AML-193 (cell line): ENCODE measurements at regions not wholly inside any gene's neighbourhood (a gene's known extent, or its start where the extent isn't known, plus 50 kb on each side); places are given as distances from the start of the nearest gene placed in this dataset.
"Not testable (repeated sequence)": the region's sequence is repeated elsewhere in the genome, so short reads cannot be mapped to it uniquely, and the experiment has no call there.

ENCODE experiments used
- DNase-seq, 2 experiments: peaks; one replicate each; lab custom pipeline; 2025; lab: John Stamatoyannopoulos, UW

DNA sequence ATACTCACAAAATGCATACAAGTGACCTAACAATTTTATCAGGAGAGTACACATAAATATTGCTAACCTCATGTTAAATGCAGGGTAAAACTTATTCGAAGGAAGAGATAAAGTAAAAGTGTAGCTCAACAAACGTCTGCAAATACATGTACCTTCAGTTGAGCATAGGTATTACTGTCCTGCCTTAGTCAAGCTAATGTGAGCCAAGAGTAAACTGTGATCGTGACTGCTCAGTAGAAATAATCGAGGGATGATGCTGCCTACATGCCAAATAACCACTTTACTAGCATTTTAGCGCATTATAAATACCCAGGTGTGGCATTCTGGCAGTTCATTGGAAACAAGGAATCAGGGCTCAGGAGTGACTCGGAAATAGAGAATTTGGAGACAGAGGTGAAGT lies 779.5 kb downstream of the SOCS6 start:
- DNase-seq, result no peak

DNA sequence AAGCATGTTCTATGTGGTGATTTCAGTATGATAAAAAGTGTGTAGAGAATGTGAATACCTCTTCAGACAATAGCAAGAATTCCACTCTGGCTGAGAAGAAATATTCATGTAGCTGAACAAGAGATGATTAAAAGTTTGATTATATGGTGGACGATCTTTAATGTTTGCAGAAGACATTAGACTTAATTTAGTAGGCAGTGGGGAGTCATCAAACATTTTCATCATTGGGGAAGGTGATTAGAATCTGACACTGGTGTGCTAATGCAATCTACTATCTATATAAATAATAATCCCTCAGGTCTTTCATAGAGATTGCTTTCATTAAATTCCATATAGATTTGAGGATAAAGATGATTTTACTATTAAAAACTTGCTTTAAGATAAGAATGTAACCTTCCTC lies 761.0 kb downstream of the SOCS6 start:
- no peak for DNase-seq

GRCh38 chr18:71047882-71048281 lies 759.0 kb downstream of the SOCS6 start:
- no peak for DNase-seq

DNA sequence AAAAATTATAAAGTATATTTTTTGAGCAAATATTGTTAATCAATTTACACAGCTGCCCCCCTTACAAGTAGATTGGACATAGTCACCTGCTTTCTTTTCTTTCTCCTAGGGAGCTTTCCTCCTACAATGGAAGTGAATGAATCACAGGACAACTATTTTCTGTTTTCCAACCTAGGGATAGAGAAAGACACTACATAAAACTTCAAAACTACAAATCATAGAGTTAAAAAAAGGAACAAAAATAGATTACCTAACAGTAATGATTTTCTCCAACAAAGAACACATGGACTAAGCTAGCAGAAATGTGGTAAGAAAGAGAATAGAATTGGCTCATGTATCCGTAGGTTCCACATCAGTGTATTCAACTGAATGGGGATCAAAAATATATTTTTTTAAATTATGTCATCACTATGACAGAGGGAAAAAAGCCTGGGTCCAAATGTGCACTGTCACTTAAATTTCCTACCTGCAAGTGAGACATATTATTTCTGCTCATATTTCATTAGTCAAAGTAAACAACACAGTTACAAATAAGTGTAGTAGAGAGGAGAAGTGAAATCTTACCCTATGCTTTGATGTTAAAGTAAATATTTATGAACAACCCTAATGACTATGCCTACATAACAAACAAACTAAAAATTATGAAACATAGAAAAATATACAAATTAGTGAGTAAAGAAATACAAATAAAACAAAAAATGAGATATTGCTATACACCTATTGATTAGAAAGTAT lies 756.7 kb downstream of the SOCS6 start:
- no peak for DNase-seq

- no peak for DNase-seq
These were observed 751.3 kb downstream of the SOCS6 start for GRCh38 chr18:71040161-71040560.

DNA sequence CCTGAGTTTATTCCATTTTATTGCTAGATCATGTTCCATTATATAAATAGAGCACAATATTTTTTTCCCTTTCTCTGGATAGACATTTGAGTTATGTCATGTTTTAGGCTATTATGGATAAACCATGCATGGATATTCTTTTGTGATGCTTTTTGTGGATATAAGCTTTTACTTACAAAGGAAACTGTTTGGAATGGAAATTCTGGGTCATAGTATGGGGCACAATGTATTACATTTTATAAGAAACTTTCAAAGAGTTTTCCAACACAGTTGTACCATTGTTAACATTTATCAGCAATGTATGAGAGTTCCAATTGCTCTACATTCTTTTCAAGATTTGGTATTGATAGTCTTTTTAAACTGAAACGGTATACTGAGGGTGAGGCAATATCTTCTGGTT lies 749.4 kb downstream of the SOCS6 start:
- DNase-seq, result no peak

GRCh38 chr18:71036783-71037182 lies 747.9 kb downstream of the SOCS6 start:
- DNase-seq, result no peak

GRCh38 chr18:71031296-71032191 lies 742.7 kb downstream of the SOCS6 start:
- not testable (repeated sequence) for DNase-seq

GRCh38 chr18:71030085-71030484 lies 741.2 kb downstream of the SOCS6 start:
- DNase-seq, result not testable (repeated sequence)

DNA sequence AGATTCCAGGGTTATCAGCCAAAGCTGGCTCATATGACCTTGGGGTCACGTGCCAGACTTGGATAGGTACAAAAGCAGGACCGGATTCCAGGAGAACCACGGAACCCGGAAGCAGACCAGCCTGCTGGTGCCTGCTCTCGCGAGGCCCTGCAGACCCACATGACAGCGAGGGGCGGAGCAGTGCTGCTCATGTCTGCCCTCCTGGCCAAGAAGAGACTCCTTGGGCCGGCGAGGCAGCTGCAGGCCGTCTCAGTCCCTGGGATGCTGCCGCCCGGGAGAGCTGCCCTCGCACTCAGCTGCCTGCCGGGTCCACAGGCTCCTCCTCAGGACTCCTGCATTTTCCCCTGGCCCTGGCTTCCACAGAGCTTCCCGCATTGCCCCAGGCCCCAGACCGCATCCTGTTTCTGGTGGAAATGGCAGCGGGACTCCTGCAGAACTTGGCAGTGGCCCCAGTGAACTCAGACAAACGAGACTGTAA lies 739.5 kb downstream of the SOCS6 start:
- DNase-seq, result no peak

GRCh38 chr18:71027531-71027930 lies 738.7 kb downstream of the SOCS6 start:
- DNase-seq, result no peak

DNA sequence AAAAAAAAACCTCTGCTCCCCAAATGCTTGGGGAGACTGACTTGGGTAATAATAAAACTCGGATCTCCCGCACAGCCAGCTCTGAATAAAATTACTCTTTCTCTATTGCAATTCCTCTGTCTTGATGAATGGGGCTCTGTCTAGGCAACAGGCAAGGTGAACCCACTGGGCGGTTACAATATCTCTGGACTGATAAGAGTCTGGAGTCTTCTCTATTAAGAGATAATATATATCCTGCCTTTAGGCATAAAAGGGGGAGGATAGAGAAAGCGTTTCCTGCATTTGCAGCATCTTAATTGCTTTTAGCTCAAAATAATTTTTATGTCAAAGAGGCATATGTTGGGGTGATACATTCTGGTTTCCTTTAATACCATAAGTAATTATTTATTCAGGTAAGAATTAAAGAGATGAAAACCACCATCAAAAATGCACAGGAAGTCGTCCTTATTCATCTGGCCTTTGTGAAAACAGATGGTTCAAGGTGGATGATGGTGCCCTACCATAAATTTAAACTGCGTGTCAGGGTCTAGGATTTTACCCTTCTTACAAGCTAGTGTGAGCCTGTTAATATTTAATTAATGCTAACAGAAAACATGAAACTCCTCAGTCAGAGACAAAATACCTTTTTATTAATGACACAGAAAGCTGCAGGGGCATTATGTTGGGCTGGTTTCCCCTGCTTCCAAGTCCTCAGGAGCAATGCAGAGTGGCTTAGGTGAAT lies 736.8 kb downstream of the SOCS6 start:
- DNase-seq, result no peak

- DNase-seq, result no peak
These were observed 733.5 kb downstream of the SOCS6 start for GRCh38 chr18:71022389-71022788.

DNA sequence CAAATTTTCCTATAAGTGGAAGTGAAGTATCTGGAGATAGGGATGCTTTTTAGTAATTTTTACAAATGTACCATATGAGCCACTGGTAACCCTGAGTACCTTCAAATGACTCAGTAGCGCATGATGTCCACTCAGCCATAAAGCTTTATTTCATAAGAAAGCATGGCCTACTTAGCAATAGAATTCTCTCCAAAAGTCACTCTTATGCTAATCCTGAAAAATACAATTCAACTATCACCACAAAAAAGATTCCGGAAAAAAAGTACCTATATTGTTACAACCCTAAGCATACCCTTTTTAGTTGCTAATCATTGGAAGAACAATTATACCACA lies 732.2 kb downstream of the SOCS6 start:
- no peak for DNase-seq

GRCh38 chr18:71020342-71021029 lies 731.6 kb downstream of the SOCS6 start:
- no peak for DNase-seq

DNA sequence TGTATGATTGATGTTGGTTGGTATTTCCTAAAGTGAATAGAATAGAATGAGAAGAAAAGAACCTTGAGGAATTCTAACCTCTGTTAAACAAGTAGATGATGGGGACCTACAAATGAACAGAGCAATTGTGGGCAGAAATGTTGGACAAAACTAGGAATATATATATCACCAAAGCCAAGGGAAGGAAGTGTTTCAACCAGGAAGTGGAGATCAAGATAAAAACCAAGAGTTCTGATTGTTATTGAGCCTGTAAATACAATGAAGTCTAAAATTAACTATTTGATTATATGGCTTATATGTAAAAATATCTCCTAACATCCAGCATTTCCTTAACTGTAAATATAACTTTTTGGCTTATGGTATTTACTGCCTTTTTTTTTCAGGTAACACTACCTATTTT lies 730.0 kb downstream of the SOCS6 start:
- DNase-seq, result no peak

DNA sequence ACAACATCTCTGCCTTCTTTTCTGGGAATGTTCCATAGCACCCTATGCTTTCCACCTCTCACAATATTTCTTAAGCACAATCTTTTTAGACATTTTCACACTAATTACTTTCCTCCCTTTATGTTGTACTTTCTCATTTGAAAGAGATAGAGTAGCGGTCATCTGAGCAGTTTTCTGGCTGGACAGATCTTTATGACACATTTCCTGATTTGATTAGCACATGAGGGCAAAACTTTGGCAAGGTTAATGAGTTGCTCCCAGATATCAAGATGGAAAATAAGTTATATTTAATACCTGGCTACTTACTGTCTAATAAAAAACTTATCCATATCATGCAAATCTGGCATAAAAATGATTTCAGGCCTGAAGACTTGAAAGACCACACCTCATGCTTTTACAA lies 723.9 kb downstream of the SOCS6 start:
- DNase-seq, result no peak

DNA sequence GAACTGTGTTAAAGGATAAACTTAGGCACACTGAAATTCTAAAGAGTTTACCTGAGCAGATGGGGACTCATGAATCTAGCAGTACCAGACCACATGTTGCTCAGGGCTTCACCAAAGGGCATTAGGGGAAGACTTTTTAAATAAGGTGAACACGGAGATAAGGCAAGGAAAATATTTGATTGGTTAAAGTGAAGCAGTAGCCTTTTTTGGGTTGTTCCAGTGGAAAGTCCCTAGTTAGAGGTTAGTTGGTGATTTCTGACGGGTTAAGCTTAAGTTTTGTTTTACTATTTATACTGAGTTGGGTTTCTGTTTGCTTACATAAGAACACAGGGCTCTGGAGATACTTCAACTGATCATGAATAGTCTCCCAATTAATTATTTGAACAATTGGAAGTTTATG lies 722.5 kb downstream of the SOCS6 start:
- no peak for DNase-seq

DNA sequence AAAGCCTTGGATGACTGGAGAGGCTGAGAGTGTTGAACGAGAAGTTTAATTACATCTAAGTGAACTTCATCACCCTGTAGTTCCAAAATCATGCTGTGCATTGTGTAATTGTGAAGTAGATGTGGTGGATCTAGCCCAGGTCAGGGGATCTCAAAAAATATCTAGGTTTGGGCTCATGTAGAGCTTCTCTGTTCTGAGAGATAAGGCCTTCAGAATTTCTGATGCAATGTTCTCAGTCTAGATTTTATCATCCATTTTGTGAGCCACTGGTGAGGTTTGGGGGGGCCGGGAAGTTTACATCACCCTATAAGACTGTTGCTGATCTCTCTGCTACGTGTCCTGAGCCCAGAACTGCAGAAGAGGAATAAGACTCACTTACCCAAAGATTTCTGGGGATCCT lies 719.4 kb downstream of the SOCS6 start:
- DNase-seq, result no peak

DNA sequence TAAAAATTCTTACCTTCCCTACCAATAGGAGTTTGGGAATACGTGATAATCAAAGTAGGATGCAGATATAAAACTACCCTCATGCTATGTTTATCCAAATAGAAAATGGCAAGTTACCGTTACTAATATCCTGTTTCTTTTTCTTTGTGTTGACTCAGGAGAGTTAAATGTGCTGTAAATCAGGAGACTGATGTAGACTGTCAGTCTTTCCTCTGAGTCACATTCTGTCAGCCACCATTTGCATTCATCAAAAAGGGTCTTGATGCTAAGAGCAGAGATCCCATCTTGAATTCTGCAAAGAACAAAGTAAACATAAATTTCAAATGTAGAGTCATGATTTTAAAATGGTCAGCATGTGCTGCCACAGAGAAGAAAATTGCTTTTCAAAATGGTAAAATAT lies 712.8 kb downstream of the SOCS6 start:
- no peak for DNase-seq

DNA sequence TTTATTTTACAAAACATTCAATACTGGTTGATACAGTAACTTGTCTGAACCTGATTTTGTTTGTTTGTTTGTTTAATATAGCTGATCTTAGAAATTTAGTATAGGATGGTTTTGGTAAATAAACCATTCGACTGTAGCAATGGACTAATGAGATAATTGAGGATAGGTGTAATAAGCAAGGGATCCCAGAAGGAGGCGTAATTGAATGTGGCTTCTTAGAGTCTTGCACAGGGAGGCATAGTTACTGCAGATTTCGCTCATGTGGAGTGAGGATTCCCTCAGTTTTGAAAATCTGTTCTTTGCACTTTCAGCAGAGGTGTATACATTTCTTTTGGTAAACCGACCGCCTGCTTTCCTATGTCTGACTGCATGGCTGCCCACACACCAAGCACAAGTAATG lies 709.6 kb downstream of the SOCS6 start:
- no peak for DNase-seq

DNA sequence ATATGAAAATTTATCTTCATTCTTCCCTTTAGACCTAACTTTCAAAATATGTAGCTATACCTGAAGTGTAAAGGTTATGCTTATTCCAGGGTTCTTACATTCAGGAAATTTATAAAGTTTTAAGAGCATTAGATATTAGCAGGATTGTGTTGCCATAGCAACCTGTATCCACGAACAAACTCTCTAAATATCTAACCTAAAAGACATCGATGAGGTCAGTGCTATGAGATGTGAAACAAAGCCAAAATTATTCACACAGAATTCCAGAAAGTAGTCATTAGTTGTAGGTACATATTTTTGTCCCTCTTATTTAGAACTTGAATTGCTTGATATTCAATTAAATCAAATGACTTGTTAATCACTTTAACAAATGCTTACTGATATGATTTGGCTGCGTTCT lies 705.3 kb downstream of the SOCS6 start:
- DNase-seq, result no peak
